ENCODE measurements at regions not wholly inside any gene's neighbourhood (a gene's known extent, or its start where the extent isn't known, plus 50 kb on each side); places are given as distances from the start of the nearest gene placed in this dataset.

- H3K4me1 ChIP-seq (ENCODE audit: control insufficient read depth, insufficient read depth, low read length), result no peaks in the 10 kb centered on the region
- intact Hi-C loops (cut with micrococcal nuclease; ENCODE audit: unreplicated experiment), result no loop called here
- no peak overlapping the region for H3K4me3 ChIP-seq (ENCODE audit: low read depth in 2 of 2, low read length in 2 of 2)
- ATAC-seq, result no peak
- no peak for TF ChIP-seq CTCF (IDR thresholded peaks at IDR 0.05)
- ChIA-PET CTCF (no interaction called here), POLR2A (no interaction called here)
- no peak for DNase-seq (ENCODE audit: low read depth, low spot score)
- no peaks in the 10 kb centered on the region for H3K9me3 ChIP-seq (ENCODE audit: control insufficient read depth, insufficient read depth, low read depth, low read length)
- BruUV-seq (replicated peaks), result no TSS peak
- no peaks in the 10 kb centered on the region for H3K27me3 ChIP-seq (ENCODE audit: control insufficient read depth, insufficient read depth, low read length)
- in situ Hi-C loops (cut with HindIII; ENCODE audit: low pct_unique_long_range_greater_than_20kb, low sequenced_read_pairs), result no loop called here
- no peaks in the 10 kb centered on the region for H3K36me3 ChIP-seq (ENCODE audit: control insufficient read depth, insufficient read depth, low read length)
- no peak overlapping the region for H3K27ac ChIP-seq (ENCODE audit: low read length)
Measured at GRCh38 chr2:150585221-150585971, 97.9 kb upstream of the RND3 start.

- Histone ChIP-seq H3K27me3 (ENCODE audit: control insufficient read depth, insufficient read depth, low read length) (no peaks in the 10 kb centered on the region), H3K36me3 (ENCODE audit: control insufficient read depth, insufficient read depth, low read length) (no peaks in the 10 kb centered on the region), H3K27ac (ENCODE audit: low read length) (no peak overlapping the region), H3K4me3 (ENCODE audit: low read depth in 2 of 2, low read length in 2 of 2) (no peak overlapping the region), H3K4me1 (ENCODE audit: control insufficient read depth, insufficient read depth, low read length) (no peaks in the 10 kb centered on the region), H3K9me3 (ENCODE audit: control insufficient read depth, insufficient read depth, low read depth, low read length) (no peaks in the 10 kb centered on the region)
- ATAC-seq (no peak), DNase-seq (ENCODE audit: low read depth, low spot score) (no peak)
- ChIA-PET CTCF (no interaction called here), POLR2A (no interaction called here)
- no TSS peak for BruUV-seq (replicated peaks)
- TF ChIP-seq SIN3A (IDR thresholded peaks at IDR 0.05; ENCODE audit: borderline replicate concordance, insufficient read depth, low read depth, low read length) (no peak), REST (IDR thresholded peaks at IDR 0.05; ENCODE audit: insufficient read depth in 1 of 2, low read depth in 2 of 2, low read length in 1 of 2) (no peak), TCF7L2 (IDR thresholded peaks at IDR 0.05; ENCODE audit: low read depth, low read length) (no peak), POLR2AphosphoS5 (IDR thresholded peaks at IDR 0.05; ENCODE audit: low read depth, low read length) (no peak), CTCF (IDR thresholded peaks at IDR 0.05) (no peak)
- intact Hi-C loops (cut with micrococcal nuclease; ENCODE audit: unreplicated experiment) (no loop called here), in situ Hi-C loops (cut with HindIII; ENCODE audit: low pct_unique_long_range_greater_than_20kb, low sequenced_read_pairs) (no loop called here)
Measured at GRCh38 chr2:150584081-150584480, 96.6 kb upstream of the RND3 start.
